Tibial nerve (tissue), 4 donors: ENCODE measurements at regions not wholly inside any gene's neighbourhood (a gene's known extent, or its start where the extent isn't known, plus 50 kb on each side); places are given as distances from the start of the nearest gene placed in this dataset.

ENCODE experiments used
- CTCF ChIP-seq, 5 experiments: fragments of 200-600 bp in 3 of 5; fragments of 450-650 bp in 2 of 5; sonication (generic) in 3 of 5; IDR thresholded peaks; one replicate each; pipeline ENCODE4 v1.5.1; 2016 to 2019; ENCODE audit warnings: antibody characterized with exemption in 5 of 5, mild to moderate bottlenecking in 3 of 5, moderate library complexity in 2 of 5
- EP300 ChIP-seq, 2 donors: sonication (generic); formaldehyde crosslinking; IDR thresholded peaks; one replicate each; pipeline ENCODE4 v1.6.1; 2017; ENCODE audit warnings: antibody characterized with exemption in 2 of 2, mild to moderate bottlenecking in 1 of 2
- POLR2A ChIP-seq, 2 donors: fragments of 450-650 bp; IDR thresholded peaks; one replicate each; pipeline ENCODE4 v1.6.1; 2017; ENCODE audit warnings: antibody characterized with exemption in 2 of 2, mild to moderate bottlenecking in 2 of 2, moderate library complexity in 2 of 2

GRCh38 chr3:104548401-104548800 lies 818.3 kb upstream of the ALCAM start:
- no peak for TF ChIP-seq CTCF (IDR thresholded peaks at IDR 0.05)
- no peak for TF ChIP-seq POLR2A (IDR thresholded peaks at IDR 0.05)
- no peak for TF ChIP-seq EP300 (IDR thresholded peaks at IDR 0.05)
